Right atrium auricular region (tissue), 2 donors: ENCODE measurements at regions not wholly inside any gene's neighbourhood (a gene's known extent, or its start where the extent isn't known, plus 50 kb on each side); places are given as distances from the start of the nearest gene placed in this dataset.

Experiments used
- DNase-seq: peaks from one replicate; pipeline ENCODE4 v3.0.0-alpha.2; 2019; ENCODE audit warnings: low spot score
- H3K27ac ChIP-seq, 2 donors: fragments of 200-600 bp; sonication (generic); 1 replicate in 1 of 2; 2 replicates in 1 of 2; pipeline ENCODE4 v1.5.1; 2016 to 2019
- H3K27me3 ChIP-seq, 2 donors: fragments of 200-600 bp; sonication (generic); one replicate each; pipeline versions ENCODE4 v1.5.1 to v1.6.0; 2017 to 2019
- H3K36me3 ChIP-seq: fragments of 200-600 bp; sonication (generic); one replicate; pipeline ENCODE4 v1.5.1; 2016
- H3K4me1 ChIP-seq, 2 donors: fragments of 200-600 bp; sonication (generic); one replicate each; pipeline versions ENCODE4 v1.5.1 to v1.6.0; 2017 to 2019
- H3K4me3 ChIP-seq, 2 donors: fragments of 200-600 bp; sonication (generic); 1 replicate in 1 of 2; 2 replicates in 1 of 2; pipeline ENCODE4 v1.5.1; 2017 to 2019; ENCODE audit warnings: mild to moderate bottlenecking in 1 of 2, moderate library complexity in 1 of 2
- H3K9me3 ChIP-seq, 2 donors: fragments of 200-600 bp; sonication (generic); one replicate each; pipeline ENCODE4 v1.5.1; 2019
- CTCF ChIP-seq, 2 donors: fragments of 200-600 bp; sonication (generic); IDR thresholded peaks; one replicate each; pipeline ENCODE4 v1.5.1; 2019; ENCODE audit warnings: antibody characterized with exemption in 2 of 2

GRCh38 chr18:61651880-61652268 is 240.9 kb downstream of the RNF152 start:
- no peaks in the 10 kb centered on the region for H3K4me1 ChIP-seq
- H3K27ac ChIP-seq: no peak overlapping the region
- H3K4me3 ChIP-seq: no peak overlapping the region
- DNase-seq: no peak
- no peaks in the 10 kb centered on the region for H3K27me3 ChIP-seq
- no peak for TF ChIP-seq CTCF (IDR thresholded peaks at IDR 0.05)
- H3K9me3 ChIP-seq: no peaks in the 10 kb centered on the region
- no peaks in the 10 kb centered on the region for H3K36me3 ChIP-seq

GRCh38 chr18:61651145-61651879 is 241.5 kb downstream of the RNF152 start:
- Histone ChIP-seq H3K36me3 (no peaks in the 10 kb centered on the region), H3K4me3 (no peak overlapping the region), H3K9me3 (no peaks in the 10 kb centered on the region), H3K4me1 (no peaks in the 10 kb centered on the region), H3K27me3 (no peaks in the 10 kb centered on the region), H3K27ac (no peak overlapping the region)
- TF ChIP-seq CTCF (IDR thresholded peaks at IDR 0.05): no peak
- DNase-seq: no peak

- Histone ChIP-seq H3K4me1 (no peaks in the 10 kb centered on the region), H3K27ac (no peak overlapping the region), H3K4me3 (no peak overlapping the region), H3K9me3 (no peaks in the 10 kb centered on the region), H3K27me3 (no peaks in the 10 kb centered on the region), H3K36me3 (no peaks in the 10 kb centered on the region)
- no peak for DNase-seq
- no peak for TF ChIP-seq CTCF (IDR thresholded peaks at IDR 0.05)
Observed at GRCh38 chr18:61643884-61644647, 248.7 kb downstream of the RNF152 start.

GRCh38 chr18:61639886-61640285 is 252.9 kb downstream of the RNF152 start:
- peaks cover 0 to 16% of the 10 kb centered on the region in 2 donors for H3K4me1 ChIP-seq
- H3K4me3 ChIP-seq: no peak overlapping the region
- no peaks in the 10 kb centered on the region for H3K9me3 ChIP-seq
- H3K27ac ChIP-seq: no peak overlapping the region
- H3K27me3 ChIP-seq: no peaks in the 10 kb centered on the region
- no peak for DNase-seq
- H3K36me3 ChIP-seq: no peaks in the 10 kb centered on the region
- TF ChIP-seq CTCF (IDR thresholded peaks at IDR 0.05): no peak

- no peak overlapping the region for H3K4me3 ChIP-seq
- no peak for TF ChIP-seq CTCF (IDR thresholded peaks at IDR 0.05)
- H3K27ac ChIP-seq: no peak overlapping the region
- peaks cover 0 to 16% of the 10 kb centered on the region in 2 donors for H3K4me1 ChIP-seq
- H3K9me3 ChIP-seq: no peaks in the 10 kb centered on the region
- no peak for DNase-seq
- H3K27me3 ChIP-seq: no peaks in the 10 kb centered on the region
- H3K36me3 ChIP-seq: no peaks in the 10 kb centered on the region
Observed at GRCh38 chr18:61637905-61638595, 254.8 kb downstream of the RNF152 start.
